ENCODE measurements at regions not wholly inside any gene's neighbourhood (a gene's known extent, or its start where the extent isn't known, plus 50 kb on each side); places are given as distances from the start of the nearest gene placed in this dataset.

GRCh38 chr2:196399722-196400691, 228.6 kb upstream of the STK17B start (continued):
- TF ChIP-seq ZNF239 (CRISPR knock-in tag; IDR thresholded peaks at IDR 0.05) = peak; percentile 62
- no peak for TF ChIP-seq MBD2 (IDR thresholded peaks at IDR 0.05; ENCODE audit: borderline replicate concordance, low read depth)
- TF ChIP-seq HSF4 (CRISPR knock-in tag; IDR thresholded peaks at IDR 0.05; ENCODE audit: borderline replicate concordance) = peak; percentile 23; the same call in 1 of the 2 replicates
- TF ChIP-seq NCOA6 (IDR thresholded peaks at IDR 0.05) = no peak
- no peak for TF ChIP-seq GABPB1 (CRISPR knock-in tag; IDR thresholded peaks at IDR 0.05)
- no peak for TF ChIP-seq ZNF785 (CRISPR knock-in tag; IDR thresholded peaks at IDR 0.05)
- no peak for TF ChIP-seq GATAD2B (IDR thresholded peaks at IDR 0.05; ENCODE audit: borderline replicate concordance)
- TF ChIP-seq KLF6 (CRISPR knock-in tag; IDR thresholded peaks at IDR 0.05; ENCODE audit: borderline replicate concordance) = peak; percentile 55; the same call in 1 of the 2 replicates
- TF ChIP-seq MEF2A (IDR thresholded peaks at IDR 0.05; ENCODE audit: control insufficient read depth, low read depth, low read length) = peak; percentile 21; the same call in 1 of the 2 replicates
- TF ChIP-seq, protein P1, sequence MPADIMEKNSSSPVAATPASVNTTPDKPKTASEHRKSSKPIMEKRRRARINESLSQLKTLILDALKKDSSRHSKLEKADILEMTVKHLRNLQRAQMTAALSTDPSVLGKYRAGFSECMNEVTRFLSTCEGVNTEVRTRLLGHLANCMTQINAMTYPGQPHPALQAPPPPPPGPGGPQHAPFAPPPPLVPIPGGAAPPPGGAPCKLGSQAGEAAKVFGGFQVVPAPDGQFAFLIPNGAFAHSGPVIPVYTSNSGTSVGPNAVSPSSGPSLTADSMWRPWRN (IDR thresholded peaks at IDR 0.05; ENCODE audit: low read depth) = no peak
- TF ChIP-seq CEBPG (CRISPR knock-in tag; IDR thresholded peaks at IDR 0.05) = peak; percentile 98
- peak; percentile 98 to 99 for TF ChIP-seq CEBPG (tag; conservative IDR thresholded peaks at IDR 0.05 in 1 of 2, IDR thresholded peaks at IDR 0.05 in 1 of 2)
- TF ChIP-seq CTBP1 (IDR thresholded peaks at IDR 0.05; ENCODE audit: borderline replicate concordance) = peak; percentile 41; the same call in 1 of the 2 replicates
- no peak for TF ChIP-seq PRDM10 (IDR thresholded peaks at IDR 0.05; ENCODE audit: partially characterized antibody)
- peak; percentile 24 for TF ChIP-seq NEUROD1 (IDR thresholded peaks at IDR 0.05; ENCODE audit: borderline replicate concordance, low read depth, low read length, partially characterized antibody)
- TF ChIP-seq, protein P2, sequence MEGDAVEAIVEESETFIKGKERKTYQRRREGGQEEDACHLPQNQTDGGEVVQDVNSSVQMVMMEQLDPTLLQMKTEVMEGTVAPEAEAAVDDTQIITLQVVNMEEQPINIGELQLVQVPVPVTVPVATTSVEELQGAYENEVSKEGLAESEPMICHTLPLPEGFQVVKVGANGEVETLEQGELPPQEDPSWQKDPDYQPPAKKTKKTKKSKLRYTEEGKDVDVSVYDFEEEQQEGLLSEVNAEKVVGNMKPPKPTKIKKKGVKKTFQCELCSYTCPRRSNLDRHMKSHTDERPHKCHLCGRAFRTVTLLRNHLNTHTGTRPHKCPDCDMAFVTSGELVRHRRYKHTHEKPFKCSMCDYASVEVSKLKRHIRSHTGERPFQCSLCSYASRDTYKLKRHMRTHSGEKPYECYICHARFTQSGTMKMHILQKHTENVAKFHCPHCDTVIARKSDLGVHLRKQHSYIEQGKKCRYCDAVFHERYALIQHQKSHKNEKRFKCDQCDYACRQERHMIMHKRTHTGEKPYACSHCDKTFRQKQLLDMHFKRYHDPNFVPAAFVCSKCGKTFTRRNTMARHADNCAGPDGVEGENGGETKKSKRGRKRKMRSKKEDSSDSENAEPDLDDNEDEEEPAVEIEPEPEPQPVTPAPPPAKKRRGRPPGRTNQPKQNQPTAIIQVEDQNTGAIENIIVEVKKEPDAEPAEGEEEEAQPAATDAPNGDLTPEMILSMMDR (IDR thresholded peaks at IDR 0.05 in 2 of 3, conservative IDR thresholded peaks at IDR 0.05 in 1 of 3; ENCODE audit: insufficient read depth in 2 of 3, low read depth in 1 of 3, low read length in 3 of 3) = no peak
- TF ChIP-seq ZBTB9 (CRISPR knock-in tag; IDR thresholded peaks at IDR 0.05) = no peak
- TF ChIP-seq ZBTB43 (CRISPR knock-in tag; IDR thresholded peaks at IDR 0.05) = no peak
